GM12864 (cell line): ENCODE measurements at regions not wholly inside any gene's neighbourhood (a gene's known extent, or its start where the extent isn't known, plus 50 kb on each side); places are given as distances from the start of the nearest gene placed in this dataset.

Experiments
- DNase-seq: peaks from one replicate; pipeline ENCODE4 v3.0.0-alpha.2; 2011; ENCODE audit warnings: low read depth
- H3K4me3 ChIP-seq: 2 replicates; pipeline ENCODE4 v1.5.1; 2011; ENCODE audit warnings: mild to moderate bottlenecking, low read depth, low read length, control low read depth
- CTCF ChIP-seq: IDR thresholded peaks from 2 replicates; pipeline ENCODE4 v1.5.1; 2011; ENCODE audit warnings: low read depth, mild to moderate bottlenecking, moderate library complexity, low read length, control low read depth, inconsistent platforms; ENCODE audit errors: missing control alignments

GRCh38 chr2:40896358-40896757 is 444.5 kb upstream of the SLC8A1 start:
- no peak overlapping the region for H3K4me3 ChIP-seq
- no peak for TF ChIP-seq CTCF

GRCh38 chr2:40914666-40915065 is 462.8 kb upstream of the SLC8A1 start:
- TF ChIP-seq CTCF, result no peak
- no peak overlapping the region for H3K4me3 ChIP-seq
- no peak for DNase-seq

More at GRCh38 chr2:40896358-40896757, 444.5 kb upstream of the SLC8A1 start:
- DNase-seq, result no peak

GRCh38 chr2:40915651-40916050 is 463.8 kb upstream of the SLC8A1 start:
- no peak overlapping the region for H3K4me3 ChIP-seq
- no peak for DNase-seq
- TF ChIP-seq CTCF, result no peak

GRCh38 chr2:40935349-40935748 is 483.5 kb upstream of the SLC8A1 start:
- no peak for TF ChIP-seq CTCF
- no peak for DNase-seq
- no peak overlapping the region for H3K4me3 ChIP-seq

GRCh38 chr2:40937284-40937683 is 485.4 kb upstream of the SLC8A1 start:
- TF ChIP-seq CTCF, result no peak
- H3K4me3 ChIP-seq, result no peak overlapping the region
- DNase-seq, result no peak

GRCh38 chr2:40953341-40953740 is 501.5 kb upstream of the SLC8A1 start:
- DNase-seq, result no peak
- no peak for TF ChIP-seq CTCF
- H3K4me3 ChIP-seq, result no peak overlapping the region

- DNase-seq, result no peak
- no peak overlapping the region for H3K4me3 ChIP-seq
- TF ChIP-seq CTCF, result no peak
Observed at GRCh38 chr2:40955042-40955441, 503.2 kb upstream of the SLC8A1 start.
